ENCODE measurements at regions not wholly inside any gene's neighbourhood (a gene's known extent, or its start where the extent isn't known, plus 50 kb on each side); places are given as distances from the start of the nearest gene placed in this dataset.

DNA sequence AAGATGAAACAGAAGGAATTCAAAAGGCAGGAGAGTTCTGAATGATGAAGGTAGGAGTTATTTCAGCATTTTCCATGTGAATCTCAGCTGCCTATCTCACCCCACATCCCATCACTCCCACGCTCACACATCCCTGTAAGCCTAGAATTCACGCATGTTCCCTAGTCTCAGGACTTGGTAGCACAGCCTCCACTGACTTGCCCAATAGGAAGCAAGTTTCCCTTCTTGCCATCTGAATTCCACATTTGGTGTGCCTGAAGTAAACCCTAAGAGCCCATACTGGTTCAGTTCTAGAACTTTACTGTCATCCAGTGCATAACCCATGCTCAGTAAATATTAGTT, 56.6 kb downstream of the STYXL2 start:
- intact Hi-C loops (cut with micrococcal nuclease), result no loop called here
- BruUV-seq (replicated peaks), result no TSS peak
- Mint-ChIP-seq H3K4me3 (ENCODE audit: unreplicated experiment) (no peak overlapping the region), H3K36me3 (ENCODE audit: insufficient read depth, unreplicated experiment) (no peaks in the 10 kb centered on the region), H3K27ac (ENCODE audit: low read depth, unreplicated experiment) (no peak overlapping the region), H3K4me1 (ENCODE audit: insufficient read depth, unreplicated experiment) (peaks cover 11% of the 10 kb centered on the region), H3K9me3 (ENCODE audit: unreplicated experiment) (peaks cover 8% of the 10 kb centered on the region), H3K27me3 (ENCODE audit: insufficient read depth, unreplicated experiment) (no peaks in the 10 kb centered on the region)
- DNase-seq (ENCODE audit: unreplicated experiment), result no peak
- TF ChIP-seq, protein P1, sequence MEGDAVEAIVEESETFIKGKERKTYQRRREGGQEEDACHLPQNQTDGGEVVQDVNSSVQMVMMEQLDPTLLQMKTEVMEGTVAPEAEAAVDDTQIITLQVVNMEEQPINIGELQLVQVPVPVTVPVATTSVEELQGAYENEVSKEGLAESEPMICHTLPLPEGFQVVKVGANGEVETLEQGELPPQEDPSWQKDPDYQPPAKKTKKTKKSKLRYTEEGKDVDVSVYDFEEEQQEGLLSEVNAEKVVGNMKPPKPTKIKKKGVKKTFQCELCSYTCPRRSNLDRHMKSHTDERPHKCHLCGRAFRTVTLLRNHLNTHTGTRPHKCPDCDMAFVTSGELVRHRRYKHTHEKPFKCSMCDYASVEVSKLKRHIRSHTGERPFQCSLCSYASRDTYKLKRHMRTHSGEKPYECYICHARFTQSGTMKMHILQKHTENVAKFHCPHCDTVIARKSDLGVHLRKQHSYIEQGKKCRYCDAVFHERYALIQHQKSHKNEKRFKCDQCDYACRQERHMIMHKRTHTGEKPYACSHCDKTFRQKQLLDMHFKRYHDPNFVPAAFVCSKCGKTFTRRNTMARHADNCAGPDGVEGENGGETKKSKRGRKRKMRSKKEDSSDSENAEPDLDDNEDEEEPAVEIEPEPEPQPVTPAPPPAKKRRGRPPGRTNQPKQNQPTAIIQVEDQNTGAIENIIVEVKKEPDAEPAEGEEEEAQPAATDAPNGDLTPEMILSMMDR (IDR thresholded peaks at IDR 0.05; ENCODE audit: unreplicated experiment), result no peak
- POLR2A ChIA-PET, result no interaction called here
- CTCF ChIA-PET, result interaction anchor here (0.6 to 0.9 kb wide), 3 partner anchors 12 to 1225 kb away, joined by 4 to 5 read pairs (median 5); no protein-coding TSS in a partner anchor

DNA sequence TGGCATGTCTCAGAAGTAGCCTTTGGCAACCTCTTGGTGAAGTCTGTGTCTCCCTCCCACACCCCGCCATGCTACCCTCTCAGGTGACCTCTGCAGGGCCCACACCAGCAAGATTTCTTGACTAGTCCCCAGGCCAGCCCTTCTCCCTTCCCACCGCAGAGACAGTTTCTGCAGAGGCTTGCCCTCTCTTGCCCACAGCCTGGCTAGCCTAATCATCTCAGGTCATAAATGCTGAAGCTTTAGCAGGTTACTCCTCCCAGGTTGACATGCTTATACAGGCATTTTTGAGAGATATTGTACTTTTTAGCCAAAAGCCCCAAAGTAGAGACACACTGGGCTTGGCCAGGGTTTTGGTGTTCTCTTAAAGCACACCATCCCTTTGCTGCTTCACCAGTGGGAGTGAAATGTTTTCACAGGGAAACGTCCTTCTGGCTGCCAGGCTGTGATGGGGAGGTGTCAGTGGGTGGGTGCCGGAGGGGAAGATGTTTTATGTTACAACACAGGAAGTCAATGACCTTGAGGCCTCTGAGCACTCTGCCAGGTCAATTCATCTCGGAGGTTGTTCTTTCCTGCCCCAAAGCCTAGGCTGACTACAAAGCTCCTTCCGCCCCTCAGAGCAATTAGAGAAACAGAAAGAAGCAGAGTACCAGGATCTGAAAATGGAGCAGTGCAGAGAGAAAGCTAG, 58.5 kb downstream of the STYXL2 start:
- no TSS peak for BruUV-seq (replicated peaks)
- ChIA-PET POLR2A (interaction anchor here (0.7 to 1.1 kb wide), 4 partner anchors 11 to 67 kb away, joined by 3 to 8 read pairs (median 4); no protein-coding TSS in a partner anchor), CTCF (interaction anchor here (0.6 to 1.5 kb wide), 5 partner anchors 11 to 674 kb away, joined by 3 to 7 read pairs (median 3); no protein-coding TSS in a partner anchor)
- Mint-ChIP-seq H3K9me3 (ENCODE audit: unreplicated experiment) (peaks cover 3% of the 10 kb centered on the region), H3K36me3 (ENCODE audit: insufficient read depth, unreplicated experiment) (no peaks in the 10 kb centered on the region), H3K4me1 (ENCODE audit: insufficient read depth, unreplicated experiment) (peaks cover 5% of the 10 kb centered on the region), H3K27me3 (ENCODE audit: insufficient read depth, unreplicated experiment) (no peaks in the 10 kb centered on the region), H3K4me3 (ENCODE audit: unreplicated experiment) (no peak overlapping the region), H3K27ac (ENCODE audit: low read depth, unreplicated experiment) (no peak overlapping the region)
- intact Hi-C loops (cut with micrococcal nuclease), result no loop called here
- DNase-seq (ENCODE audit: unreplicated experiment), result no peak
- TF ChIP-seq, protein P1 (IDR thresholded peaks at IDR 0.05; ENCODE audit: unreplicated experiment), result no peak

DNA sequence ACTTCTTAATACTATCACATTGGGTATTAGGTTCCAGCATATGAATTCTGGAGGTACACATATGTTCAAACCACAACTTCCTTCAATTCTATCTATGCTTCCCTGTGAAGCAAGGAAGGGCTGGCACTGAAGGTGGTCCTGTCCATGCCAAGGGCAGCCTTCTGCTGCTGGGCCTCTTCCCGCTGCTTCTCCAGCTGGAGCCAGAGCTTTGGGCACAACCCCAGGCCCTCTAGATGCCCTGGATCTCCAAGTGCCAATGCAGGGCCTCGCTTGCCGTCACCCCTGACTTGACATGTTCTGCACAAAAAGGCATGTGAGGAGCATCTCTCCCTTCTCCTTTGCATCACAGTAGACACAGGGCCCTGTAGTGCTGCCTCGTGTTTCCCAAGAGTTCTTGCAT, 62.6 kb downstream of the STYXL2 start:
- no TSS peak for BruUV-seq (replicated peaks)
- TF ChIP-seq, protein P1 (IDR thresholded peaks at IDR 0.05; ENCODE audit: unreplicated experiment), result no peak

DNA sequence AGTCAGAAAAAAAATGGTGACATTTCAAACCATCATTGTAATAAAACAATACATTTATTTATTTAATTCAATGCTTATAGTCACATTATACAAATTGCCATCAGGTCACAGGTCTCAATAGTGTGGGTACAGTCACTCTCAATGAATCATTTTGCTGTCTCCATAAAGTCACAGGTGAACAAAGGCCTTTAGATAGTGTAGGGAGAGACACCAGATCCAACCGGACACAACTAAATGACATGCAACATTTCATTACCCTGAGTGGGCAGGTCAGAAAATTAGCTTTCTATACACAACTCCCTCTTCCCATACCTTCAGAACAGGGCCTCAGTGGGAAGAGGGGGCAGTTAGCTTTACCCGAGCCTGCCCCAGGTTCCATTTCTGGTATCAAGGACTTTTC, 63.2 kb downstream of the STYXL2 start:
- Mint-ChIP-seq H3K4me3 (ENCODE audit: unreplicated experiment) (no peak overlapping the region), H3K27ac (ENCODE audit: low read depth, unreplicated experiment) (no peak overlapping the region), H3K9me3 (ENCODE audit: unreplicated experiment) (no peaks in the 10 kb centered on the region), H3K36me3 (ENCODE audit: insufficient read depth, unreplicated experiment) (no peaks in the 10 kb centered on the region), H3K4me1 (ENCODE audit: insufficient read depth, unreplicated experiment) (peaks cover 19% of the 10 kb centered on the region), H3K27me3 (ENCODE audit: insufficient read depth, unreplicated experiment) (no peaks in the 10 kb centered on the region)
- no TSS peak for BruUV-seq (replicated peaks)
- DNase-seq (ENCODE audit: unreplicated experiment), result no peak
- ChIA-PET POLR2A (no interaction called here), CTCF (interaction anchor here (0.6 kb wide), 1 partner anchor 15 kb away, joined by 4 read pairs; no protein-coding TSS in a partner anchor)
- TF ChIP-seq, protein P1 (IDR thresholded peaks at IDR 0.05; ENCODE audit: unreplicated experiment), result no peak
- intact Hi-C loops (cut with micrococcal nuclease), result no loop called here

More for the DNA sequence above, 62.6 kb downstream of the STYXL2 start:
- H3K4me1 Mint-ChIP-seq (ENCODE audit: insufficient read depth, unreplicated experiment), result peaks cover 14% of the 10 kb centered on the region
- H3K4me3 Mint-ChIP-seq (ENCODE audit: unreplicated experiment), result no peak overlapping the region
- no peaks in the 10 kb centered on the region for H3K36me3 Mint-ChIP-seq (ENCODE audit: insufficient read depth, unreplicated experiment)
- ChIA-PET CTCF (interaction anchor here (0.6 kb wide), 1 partner anchor 14 kb away, joined by 4 read pairs; no protein-coding TSS in a partner anchor), POLR2A (no interaction called here)
- intact Hi-C loops (cut with micrococcal nuclease), result no loop called here
- no peak overlapping the region for H3K27ac Mint-ChIP-seq (ENCODE audit: low read depth, unreplicated experiment)
- no peak for DNase-seq (ENCODE audit: unreplicated experiment)
- H3K27me3 Mint-ChIP-seq (ENCODE audit: insufficient read depth, unreplicated experiment), result no peaks in the 10 kb centered on the region
- no peaks in the 10 kb centered on the region for H3K9me3 Mint-ChIP-seq (ENCODE audit: unreplicated experiment)

All from MCF 10A (cell line).